T-helper 1 cell treated with Interleukin-12 subunit alpha and Interleukin-12 subunit beta and Interleukin-4 antibody, amounts not matched to agents 30 μg/mL and 1 μg/mL, for 36 hours (primary cell): ENCODE measurements at regions not wholly inside any gene's neighbourhood (a gene's known extent, or its start where the extent isn't known, plus 50 kb on each side); places are given as distances from the start of the nearest gene placed in this dataset.
A peak's percentile ranks its signal among the peaks of the same experiment; 100 is the strongest.

Experiments
- H3K27ac Mint-ChIP-seq: one replicate; pipeline ENCODE4 v1.8.0; 2021; ENCODE audit warnings: mild to moderate bottlenecking, mixed read lengths
- H3K27me3 Mint-ChIP-seq: one replicate; pipeline ENCODE4 v1.8.0; 2021; ENCODE audit warnings: low read depth, mixed read lengths
- H3K36me3 Mint-ChIP-seq: one replicate; pipeline ENCODE4 v1.8.0; 2021; ENCODE audit warnings: low read depth, mixed read lengths
- H3K4me1 Mint-ChIP-seq: one replicate; pipeline ENCODE4 v1.8.0; 2021; ENCODE audit warnings: low read depth, mixed read lengths
- H3K4me3 Mint-ChIP-seq: one replicate; pipeline ENCODE4 v1.8.0; 2021; ENCODE audit warnings: mild to moderate bottlenecking, moderate library complexity, mixed read lengths
- H3K9me3 Mint-ChIP-seq: one replicate; pipeline ENCODE4 v1.8.0; 2021; ENCODE audit warnings: mixed read lengths

DNA sequence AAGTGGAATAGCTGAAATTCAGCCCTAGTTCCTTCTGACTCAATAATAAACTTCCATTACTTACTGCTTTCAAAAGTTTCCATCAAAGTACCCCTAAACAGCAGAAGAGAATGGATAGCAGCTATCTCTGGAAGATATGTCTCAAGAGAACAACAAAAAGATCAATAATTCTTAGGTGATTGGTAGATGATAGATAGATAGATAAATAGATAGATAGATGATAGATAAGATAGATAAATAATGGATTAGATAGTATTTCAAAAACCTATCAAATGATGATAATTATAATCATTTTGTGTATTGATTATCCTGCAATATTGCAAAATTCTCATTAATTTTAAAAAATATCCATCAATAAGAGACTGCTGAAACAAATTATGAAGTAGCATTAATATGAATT, 97.4 kb upstream of the CCND2 start:
- H3K27ac Mint-ChIP-seq: no peak overlapping the region
- no peaks in the 10 kb centered on the region for H3K27me3 Mint-ChIP-seq
- H3K4me1 Mint-ChIP-seq: peaks cover 20% of the 10 kb centered on the region
- no peaks in the 10 kb centered on the region for H3K36me3 Mint-ChIP-seq
- H3K9me3 Mint-ChIP-seq: peaks cover 7% of the 10 kb centered on the region
- no peak overlapping the region for H3K4me3 Mint-ChIP-seq

DNA sequence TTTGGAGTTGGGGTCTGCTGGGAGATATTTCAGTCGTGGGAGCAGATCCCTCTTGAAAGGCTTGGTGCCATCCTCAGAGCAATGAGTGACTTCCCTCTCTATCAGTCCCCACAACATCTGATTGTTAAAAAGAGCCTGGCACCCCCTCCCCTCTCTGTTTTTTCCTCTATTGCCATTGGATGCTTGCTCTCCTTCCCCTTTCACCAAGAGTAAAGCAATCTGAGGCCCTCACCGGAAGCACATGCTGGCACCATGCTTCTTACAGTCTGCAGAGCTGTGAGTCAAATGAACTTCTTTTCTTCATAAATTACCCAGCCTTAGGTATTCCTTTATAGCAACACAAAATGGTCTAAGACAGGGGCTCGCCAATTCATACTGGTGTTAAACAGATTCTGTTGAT, 99.1 kb upstream of the CCND2 start:
- Mint-ChIP-seq H3K4me3 (no peak overlapping the region), H3K9me3 (peaks cover 6% of the 10 kb centered on the region), H3K36me3 (no peaks in the 10 kb centered on the region), H3K27ac (no peak overlapping the region), H3K27me3 (no peaks in the 10 kb centered on the region), H3K4me1 (peaks cover 34% of the 10 kb centered on the region)

DNA sequence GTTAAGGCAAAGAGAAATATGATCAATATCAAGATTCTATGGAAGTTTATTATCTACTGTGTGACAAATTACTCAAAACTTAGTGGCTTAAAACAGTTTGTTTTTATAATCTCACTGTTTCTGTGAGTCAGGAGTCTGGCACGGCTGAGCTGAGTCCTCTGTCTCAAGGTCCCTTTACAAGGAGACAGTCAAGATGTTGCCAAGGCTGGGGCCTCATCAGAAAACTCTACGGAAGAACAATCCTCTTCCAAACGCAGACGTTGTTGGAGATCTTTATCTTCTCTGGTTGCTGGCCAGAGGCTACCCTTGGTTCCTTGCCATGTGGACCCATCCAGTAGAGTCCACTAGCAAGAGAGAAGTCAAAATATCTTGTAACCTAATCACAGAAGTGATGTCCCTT, 100.6 kb upstream of the CCND2 start:
- peaks cover 29% of the 10 kb centered on the region for H3K4me1 Mint-ChIP-seq
- no peak overlapping the region for H3K27ac Mint-ChIP-seq
- no peaks in the 10 kb centered on the region for H3K9me3 Mint-ChIP-seq
- H3K4me3 Mint-ChIP-seq: no peak overlapping the region
- H3K36me3 Mint-ChIP-seq: no peaks in the 10 kb centered on the region
- no peaks in the 10 kb centered on the region for H3K27me3 Mint-ChIP-seq

DNA sequence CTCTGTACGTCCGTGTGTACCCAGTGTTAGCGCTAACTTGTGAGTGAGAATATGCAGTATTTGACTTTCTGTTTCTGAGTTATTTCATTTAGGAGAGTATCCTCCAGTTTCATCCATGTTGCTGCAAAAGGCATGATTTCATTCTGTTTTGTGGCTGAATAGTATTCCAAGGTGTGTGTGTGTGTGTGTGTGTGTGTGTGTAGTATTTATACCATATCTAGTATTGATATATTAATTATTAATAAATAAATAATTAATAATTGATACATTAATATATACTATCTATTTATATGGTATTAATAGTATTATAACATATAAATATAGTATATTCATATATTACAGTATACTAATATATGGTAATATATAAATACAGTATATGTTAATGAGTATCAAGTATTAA, 101.8 kb upstream of the CCND2 start:
- H3K27me3 Mint-ChIP-seq: no peaks in the 10 kb centered on the region
- no peaks in the 10 kb centered on the region for H3K36me3 Mint-ChIP-seq
- no peaks in the 10 kb centered on the region for H3K9me3 Mint-ChIP-seq
- no peak overlapping the region for H3K27ac Mint-ChIP-seq
- H3K4me3 Mint-ChIP-seq: no peak overlapping the region
- peaks cover 27% of the 10 kb centered on the region for H3K4me1 Mint-ChIP-seq

DNA sequence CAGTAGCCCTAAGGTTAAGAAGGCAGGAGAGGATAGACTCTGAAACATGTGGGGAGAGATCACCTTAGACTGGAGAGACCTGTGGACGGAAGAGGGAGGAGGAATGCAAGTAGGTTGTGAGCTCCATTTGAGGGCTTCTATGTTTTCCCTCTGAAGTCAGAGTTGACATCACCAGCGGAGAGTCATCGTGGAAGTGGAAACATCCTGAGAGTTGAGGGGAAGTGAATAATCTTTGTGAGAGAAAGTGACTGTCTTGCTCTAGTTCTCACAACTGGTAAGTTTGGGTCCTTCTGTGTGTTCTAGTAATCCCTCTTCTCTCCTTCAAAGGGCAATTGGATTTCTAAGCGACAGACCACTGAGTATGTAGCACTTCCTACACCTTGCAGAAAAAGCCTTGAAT, 103.6 kb upstream of the CCND2 start:
- Mint-ChIP-seq H3K27ac (peak overlapping the region; percentile 6), H3K4me3 (peak overlapping the region; percentile 26)

DNA sequence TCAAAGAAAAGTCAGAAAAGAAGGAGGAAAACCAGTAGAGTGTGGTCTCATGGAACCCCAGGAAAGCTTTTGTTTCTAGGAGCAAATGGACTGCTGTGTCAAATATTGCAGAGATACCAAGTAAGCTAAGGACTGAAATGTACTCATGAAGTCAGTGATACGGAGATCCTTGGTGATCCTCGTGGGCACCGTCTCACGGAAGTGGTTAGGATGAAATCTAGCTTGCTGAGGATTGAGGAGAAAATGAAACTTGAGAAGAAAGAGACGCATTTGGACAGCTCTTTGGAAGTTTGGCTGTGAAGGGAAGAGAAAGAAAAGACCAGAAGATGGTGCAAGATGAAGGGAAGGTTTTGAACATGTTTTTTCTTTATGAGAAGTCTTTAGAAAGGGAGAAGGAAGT, 104.0 kb upstream of the CCND2 start:
- peak overlapping the region; percentile 26 for H3K4me3 Mint-ChIP-seq

More for the DNA sequence above, 103.6 kb upstream of the CCND2 start:
- Mint-ChIP-seq H3K9me3 (no peaks in the 10 kb centered on the region), H3K36me3 (no peaks in the 10 kb centered on the region), H3K27me3 (no peaks in the 10 kb centered on the region), H3K4me1 (peaks cover 34% of the 10 kb centered on the region)

DNA sequence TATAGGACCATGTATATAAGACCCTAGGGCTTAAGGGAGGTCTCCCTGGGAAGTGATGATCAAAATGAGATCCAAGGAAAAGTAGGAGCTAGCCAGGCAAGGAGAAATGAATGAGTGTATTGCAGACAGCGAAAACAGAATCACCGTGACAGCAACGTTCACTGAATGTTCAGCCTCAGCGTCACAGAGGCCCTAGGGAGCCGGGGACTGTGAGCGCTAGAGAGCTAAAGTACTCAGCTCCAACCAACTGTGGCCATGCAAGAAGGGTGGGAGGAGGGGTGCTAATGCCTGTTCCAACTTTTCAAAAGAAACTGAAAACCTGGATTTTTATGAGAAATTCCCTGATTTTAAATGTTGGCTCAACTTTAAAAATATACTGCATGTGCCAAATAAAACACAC, 105.5 kb upstream of the CCND2 start:
- H3K36me3 Mint-ChIP-seq: no peaks in the 10 kb centered on the region
- no peaks in the 10 kb centered on the region for H3K9me3 Mint-ChIP-seq
- H3K27ac Mint-ChIP-seq: no peak overlapping the region
- peaks cover 40% of the 10 kb centered on the region for H3K4me1 Mint-ChIP-seq
- H3K27me3 Mint-ChIP-seq: no peaks in the 10 kb centered on the region
- H3K4me3 Mint-ChIP-seq: no peak overlapping the region

More for the DNA sequence above, 104.0 kb upstream of the CCND2 start:
- Mint-ChIP-seq H3K27ac (peak overlapping the region; percentile 6), H3K4me1 (peaks cover 37% of the 10 kb centered on the region), H3K36me3 (no peaks in the 10 kb centered on the region), H3K9me3 (no peaks in the 10 kb centered on the region), H3K27me3 (no peaks in the 10 kb centered on the region)

DNA sequence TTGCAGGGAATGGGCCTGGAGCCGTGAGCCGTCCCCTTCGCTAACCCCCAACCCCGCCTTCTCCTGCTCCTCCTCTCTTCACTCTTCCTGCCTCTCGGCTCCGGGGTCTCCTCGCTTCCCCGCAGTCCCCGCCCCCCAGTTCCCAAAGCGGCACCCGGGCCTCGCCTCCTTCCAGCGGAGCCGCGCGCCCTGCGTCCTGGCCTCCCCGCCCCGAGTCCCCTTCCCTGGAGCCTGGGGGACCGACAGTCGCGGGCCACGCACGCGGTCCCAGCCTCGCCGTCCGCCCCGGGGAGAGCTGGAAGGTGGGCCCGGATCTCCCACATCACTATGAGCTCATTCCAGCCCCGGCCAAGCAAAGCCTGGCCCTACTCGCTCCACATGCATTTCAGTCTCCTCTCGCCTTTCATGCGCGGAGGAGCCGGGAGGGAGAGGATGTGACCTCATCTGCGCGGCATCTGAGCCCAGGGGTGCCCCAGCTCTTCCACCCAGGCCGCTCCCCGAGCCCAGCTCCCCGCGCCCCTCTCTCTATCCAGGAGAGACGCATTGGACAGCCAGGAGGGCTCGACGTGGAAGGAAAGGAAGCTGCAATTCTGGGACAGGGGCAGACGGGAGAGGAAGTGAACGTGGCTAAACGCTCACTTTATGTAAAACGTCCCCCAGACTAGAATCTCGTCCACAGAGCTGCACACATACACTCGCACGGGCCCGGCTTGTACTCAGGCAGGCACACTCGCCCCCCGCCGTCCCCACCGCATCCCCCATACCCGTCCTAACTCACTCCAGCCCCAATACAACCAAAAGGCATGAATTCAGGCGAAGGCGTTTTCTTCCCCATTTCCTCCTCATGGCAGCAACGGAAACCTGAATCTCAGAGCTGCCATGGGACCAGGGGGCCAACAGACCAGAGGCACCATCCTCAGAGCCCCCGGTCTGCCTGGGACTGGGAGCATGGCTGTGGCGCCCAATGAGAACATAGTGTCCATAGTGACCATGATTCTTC, 108.7 kb upstream of the CCND2 start:
- H3K27me3 Mint-ChIP-seq: no peaks in the 10 kb centered on the region
- H3K9me3 Mint-ChIP-seq: no peaks in the 10 kb centered on the region
- peak overlapping the region; percentile 96 for H3K27ac Mint-ChIP-seq
- peaks cover 47% of the 10 kb centered on the region for H3K4me1 Mint-ChIP-seq
- H3K4me3 Mint-ChIP-seq: peak overlapping the region; percentile 86
- H3K36me3 Mint-ChIP-seq: no peaks in the 10 kb centered on the region

DNA sequence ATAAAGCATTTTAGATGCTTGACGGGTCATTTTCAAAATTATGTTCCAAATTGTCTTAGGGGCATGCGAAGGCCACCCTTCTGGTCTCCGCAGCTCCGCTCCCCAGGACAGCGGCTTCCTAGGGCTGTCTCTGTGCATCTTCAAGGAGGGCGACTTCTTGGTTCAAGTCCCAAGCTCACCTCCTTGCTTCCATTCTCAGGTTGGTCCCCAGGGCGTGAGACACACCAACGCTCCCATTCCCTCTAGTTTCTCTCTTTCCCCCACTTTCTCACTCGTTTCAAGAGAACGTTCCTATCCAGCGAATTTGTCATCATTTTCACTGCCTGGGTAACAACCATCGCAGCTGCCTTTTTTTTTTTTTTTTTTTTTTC, 109.4 kb upstream of the CCND2 start:
- peaks cover 46% of the 10 kb centered on the region for H3K4me1 Mint-ChIP-seq
- no peaks in the 10 kb centered on the region for H3K36me3 Mint-ChIP-seq
- no peaks in the 10 kb centered on the region for H3K27me3 Mint-ChIP-seq
- peak overlapping the region; percentile 96 for H3K27ac Mint-ChIP-seq
- no peaks in the 10 kb centered on the region for H3K9me3 Mint-ChIP-seq
- peak overlapping the region; percentile 86 for H3K4me3 Mint-ChIP-seq

DNA sequence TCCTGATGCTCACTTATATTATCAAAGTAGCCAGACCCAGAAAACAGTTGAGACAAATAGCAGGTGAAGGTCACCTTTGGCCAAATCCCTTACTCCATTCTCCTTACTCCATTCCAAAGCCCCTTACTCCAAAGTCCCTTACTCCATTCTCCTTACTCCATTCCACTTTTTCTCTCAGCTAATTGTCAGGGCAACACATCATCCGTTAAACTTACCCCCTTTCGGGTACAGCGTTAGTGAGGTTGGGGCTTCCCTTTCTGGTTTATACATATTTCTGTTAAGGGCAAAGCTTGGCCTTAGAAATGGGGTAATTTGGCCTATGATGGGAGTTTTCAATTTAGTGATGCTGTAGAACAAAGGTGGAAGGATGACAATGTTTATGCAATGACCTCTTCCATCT, 111.8 kb upstream of the CCND2 start:
- Mint-ChIP-seq H3K27ac (peak overlapping the region; percentile 22), H3K4me3 (no peak overlapping the region), H3K36me3 (peaks cover 4% of the 10 kb centered on the region), H3K9me3 (no peaks in the 10 kb centered on the region), H3K4me1 (peaks cover 54% of the 10 kb centered on the region), H3K27me3 (no peaks in the 10 kb centered on the region)

DNA sequence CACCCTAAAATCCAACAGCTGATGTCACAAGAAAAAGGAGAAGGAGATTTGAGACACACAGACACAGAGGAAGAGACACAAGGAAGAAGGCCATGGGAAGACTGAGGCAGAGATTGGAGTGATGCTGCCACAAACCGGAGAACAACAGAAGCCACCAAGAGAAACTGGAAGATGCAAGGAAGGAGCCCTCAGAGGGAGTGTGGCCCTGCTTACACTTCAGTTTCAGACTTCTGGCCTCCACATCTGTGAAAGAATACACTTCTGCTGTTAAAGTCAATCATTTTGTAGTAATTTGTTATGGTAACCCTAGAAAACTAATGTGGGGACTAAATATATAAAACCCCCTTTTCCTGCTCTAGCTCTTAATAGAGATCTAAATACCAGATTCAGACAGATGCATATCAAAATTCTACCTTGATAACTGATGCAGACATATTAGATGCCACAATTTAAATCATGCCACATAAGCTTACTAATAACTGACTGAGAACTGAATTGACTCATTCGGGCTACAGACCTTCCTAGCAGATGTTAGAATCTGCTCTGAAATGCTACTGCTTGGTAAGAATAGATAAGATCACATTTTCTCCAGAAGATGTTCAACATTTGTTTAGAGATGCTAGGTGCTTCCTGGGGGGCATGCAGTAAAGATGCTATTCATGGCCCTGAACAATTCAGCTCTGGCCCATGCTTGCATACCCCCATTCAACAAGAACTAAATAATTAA, 113.1 kb upstream of the CCND2 start:
- peaks cover 6% of the 10 kb centered on the region for H3K36me3 Mint-ChIP-seq
- peak overlapping the region; percentile 62 for H3K27ac Mint-ChIP-seq
- no peaks in the 10 kb centered on the region for H3K27me3 Mint-ChIP-seq
- peaks cover 3% of the 10 kb centered on the region for H3K9me3 Mint-ChIP-seq
- H3K4me1 Mint-ChIP-seq: peaks cover 62% of the 10 kb centered on the region
- H3K4me3 Mint-ChIP-seq: no peak overlapping the region

DNA sequence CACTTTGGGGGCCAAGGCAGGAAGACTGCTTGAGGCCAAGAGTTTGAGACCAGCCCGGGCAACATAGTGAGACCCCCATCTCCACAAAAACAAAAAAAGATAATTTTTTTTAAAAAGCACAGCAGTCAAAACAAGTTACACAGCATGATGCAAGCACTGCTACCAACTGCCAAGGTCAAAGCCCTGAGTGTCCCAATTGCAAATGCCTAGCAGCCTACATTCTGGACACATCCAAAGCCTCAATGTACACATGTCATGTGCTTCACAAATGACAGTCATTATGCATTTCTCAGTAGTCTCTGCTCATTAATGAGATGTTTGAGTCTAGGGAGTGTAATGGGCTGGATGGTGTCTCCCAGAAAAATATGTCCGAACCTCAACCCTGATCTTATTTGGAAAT, 113.7 kb upstream of the CCND2 start:
- Mint-ChIP-seq H3K36me3 (peaks cover 7% of the 10 kb centered on the region), H3K27me3 (no peaks in the 10 kb centered on the region), H3K27ac (peak overlapping the region; percentile 62), H3K4me1 (peaks cover 59% of the 10 kb centered on the region), H3K9me3 (peaks cover 3% of the 10 kb centered on the region), H3K4me3 (no peak overlapping the region)

DNA sequence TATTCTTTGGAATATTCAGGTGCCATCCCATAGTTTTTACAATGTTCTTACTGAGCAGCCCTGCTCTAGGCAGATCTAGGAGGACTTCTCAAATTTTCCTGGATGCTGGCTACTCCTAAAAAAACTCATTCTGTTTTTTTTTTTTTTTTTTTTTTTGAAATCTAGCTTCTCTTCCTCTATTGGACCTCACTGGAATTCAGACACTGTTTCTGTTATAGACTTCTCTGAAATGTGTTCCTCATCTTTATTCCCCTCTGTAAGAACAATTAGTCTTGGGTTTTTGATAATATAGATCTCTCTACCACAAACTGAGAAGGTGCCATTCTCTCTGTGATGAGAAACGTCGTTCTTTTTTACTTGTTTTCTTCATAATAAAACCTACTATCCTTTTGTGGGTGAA, 115.3 kb upstream of the CCND2 start:
- Mint-ChIP-seq H3K4me1 (peaks cover 66% of the 10 kb centered on the region), H3K27me3 (no peaks in the 10 kb centered on the region), H3K4me3 (no peak overlapping the region), H3K9me3 (peaks cover 3% of the 10 kb centered on the region), H3K27ac (peak overlapping the region; percentile 47), H3K36me3 (peaks cover 7% of the 10 kb centered on the region)

DNA sequence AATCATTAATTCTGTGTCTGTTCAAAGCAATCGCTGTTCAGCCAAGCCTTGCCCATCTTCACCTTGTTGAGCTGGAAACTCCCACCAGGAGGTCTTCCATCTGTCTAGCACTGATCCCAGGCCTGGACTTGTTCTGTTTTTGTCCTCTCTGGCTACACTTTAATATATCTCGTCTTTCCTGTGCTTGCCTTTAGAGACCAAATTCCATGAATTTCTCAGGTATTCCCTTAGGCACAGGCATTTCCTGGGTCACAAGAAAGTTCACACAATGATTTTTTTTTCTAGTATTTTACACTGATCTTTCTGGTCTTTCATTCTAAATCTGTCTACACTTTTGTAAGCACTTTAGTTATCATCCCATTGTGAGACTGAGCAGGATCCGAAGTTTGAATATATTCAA, 116.4 kb upstream of the CCND2 start:
- Mint-ChIP-seq H3K4me3 (no peak overlapping the region), H3K9me3 (peaks cover 3% of the 10 kb centered on the region), H3K4me1 (peaks cover 78% of the 10 kb centered on the region), H3K27ac (no peak overlapping the region), H3K27me3 (no peaks in the 10 kb centered on the region), H3K36me3 (peaks cover 7% of the 10 kb centered on the region)

DNA sequence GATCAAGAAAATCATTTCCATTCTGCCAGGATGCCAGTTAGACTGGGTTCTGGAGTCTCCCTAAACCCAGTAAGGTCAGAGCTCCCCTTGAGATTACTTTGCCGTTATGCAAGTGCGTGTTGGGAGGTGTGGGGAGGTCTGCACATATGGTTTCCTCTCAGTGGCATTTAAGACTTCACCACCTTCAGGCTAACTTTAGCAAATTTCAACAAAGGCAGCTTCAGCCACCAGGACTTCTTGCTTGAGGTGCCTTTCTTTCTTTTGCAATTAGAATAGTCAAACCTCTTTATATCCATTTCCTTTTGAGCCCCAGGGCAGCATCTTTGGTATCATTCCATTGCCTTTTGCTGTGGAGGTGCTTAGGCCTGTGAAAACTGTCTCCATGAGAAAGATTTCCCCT, 117.2 kb upstream of the CCND2 start:
- Mint-ChIP-seq H3K4me3 (no peak overlapping the region), H3K9me3 (peaks cover 5% of the 10 kb centered on the region)

More for the DNA sequence above, 117.2 kb upstream of the CCND2 start:
- H3K36me3 Mint-ChIP-seq: peaks cover 11% of the 10 kb centered on the region
- H3K27me3 Mint-ChIP-seq: no peaks in the 10 kb centered on the region
- H3K4me1 Mint-ChIP-seq: peaks cover 78% of the 10 kb centered on the region
- peak overlapping the region; percentile 5 for H3K27ac Mint-ChIP-seq
